Peyer's patch (tissue), 4 donors: ENCODE measurements at regions not wholly inside any gene's neighbourhood (a gene's known extent, or its start where the extent isn't known, plus 50 kb on each side); places are given as distances from the start of the nearest gene placed in this dataset.

ENCODE experiments used
- DNase-seq, 3 donors: peaks; one replicate each; pipeline ENCODE4 v3.0.0-alpha.2; 2017 to 2019
- H3K27ac ChIP-seq, 4 donors: fragments of 200-600 bp; sonication (generic); one replicate each; pipeline ENCODE4 v1.5.1; 2016 to 2019
- H3K27me3 ChIP-seq, 2 donors: fragments of 200-600 bp; sonication (generic); one replicate each; pipeline ENCODE4 v1.5.1; 2019
- H3K36me3 ChIP-seq, 3 donors: fragments of 200-600 bp; sonication (generic); one replicate each; pipeline ENCODE4 v1.5.1; 2016 to 2019
- H3K4me1 ChIP-seq, 4 donors: fragments of 200-600 bp; sonication (generic); one replicate each; pipeline ENCODE4 v1.5.1; 2016 to 2019
- H3K4me3 ChIP-seq, 4 donors: fragments of 200-600 bp; sonication (generic); 1 replicate in 3 of 4; 2 replicates in 1 of 4; pipeline ENCODE4 v1.5.1; 2016 to 2019; ENCODE audit warnings: mild to moderate bottlenecking in 1 of 4
- H3K9me3 ChIP-seq, 4 donors: fragments of 200-600 bp; sonication (generic); one replicate each; pipeline ENCODE4 v1.5.1; 2016 to 2019; ENCODE audit warnings: mild to moderate bottlenecking in 1 of 4
- POLR2A ChIP-seq, 2 donors: fragments of 450-650 bp; IDR thresholded peaks; one replicate each; pipeline ENCODE4 v1.5.1; 2017; ENCODE audit warnings: antibody characterized with exemption in 2 of 2, mild to moderate bottlenecking in 2 of 2, moderate library complexity in 2 of 2
- TF ChIP-seq, protein P1 (sequence below), 6 experiments: fragments of 450-650 bp in 4 of 6; fragments of 200-600 bp in 2 of 6; sonication (generic) in 1 of 6; IDR thresholded peaks; one replicate each; pipeline ENCODE4 v1.5.1; 2017 to 2019; ENCODE audit warnings: antibody characterized with exemption in 6 of 6, mild to moderate bottlenecking in 3 of 6, moderate library complexity in 1 of 6

DNA sequence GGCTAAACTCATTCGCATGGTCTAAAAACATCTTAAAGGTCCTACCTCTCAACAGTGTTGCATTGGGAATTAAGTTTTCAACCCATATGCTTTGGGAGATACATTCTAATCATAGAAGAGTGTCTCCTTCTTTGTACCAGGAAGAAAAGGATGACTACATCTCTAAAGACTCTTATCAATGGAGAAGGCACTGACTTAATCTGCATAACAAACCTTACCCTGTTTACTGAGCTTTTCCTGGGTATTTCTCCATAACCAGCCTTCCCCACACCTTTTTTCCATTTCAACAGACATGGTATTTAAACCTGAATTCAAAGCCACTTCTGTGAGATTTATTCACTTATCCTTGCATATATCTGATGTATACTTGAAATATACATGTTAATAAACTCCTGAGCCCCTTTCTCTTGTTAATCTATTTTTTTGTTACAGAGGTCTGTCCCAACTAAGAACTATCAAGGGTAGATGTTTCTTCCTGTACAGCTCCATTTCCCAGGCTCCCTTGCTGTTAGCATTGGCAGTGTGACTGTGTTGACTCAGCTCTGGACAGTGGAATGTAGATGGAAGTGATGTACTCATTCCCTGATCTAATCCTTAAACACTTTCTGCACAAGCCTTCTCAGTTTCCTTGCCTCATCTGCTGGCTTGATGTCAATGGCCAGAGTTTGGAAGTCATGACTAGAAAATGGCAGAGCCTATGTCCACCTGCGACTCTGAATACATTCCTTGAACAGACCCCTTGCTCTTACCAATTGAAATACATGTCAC is 148.9 kb upstream of the CPEB2 start:
- H3K27me3 ChIP-seq: no peaks in the 10 kb centered on the region
- no peak overlapping the region for H3K4me3 ChIP-seq
- DNase-seq: no peak
- TF ChIP-seq, protein P1, sequence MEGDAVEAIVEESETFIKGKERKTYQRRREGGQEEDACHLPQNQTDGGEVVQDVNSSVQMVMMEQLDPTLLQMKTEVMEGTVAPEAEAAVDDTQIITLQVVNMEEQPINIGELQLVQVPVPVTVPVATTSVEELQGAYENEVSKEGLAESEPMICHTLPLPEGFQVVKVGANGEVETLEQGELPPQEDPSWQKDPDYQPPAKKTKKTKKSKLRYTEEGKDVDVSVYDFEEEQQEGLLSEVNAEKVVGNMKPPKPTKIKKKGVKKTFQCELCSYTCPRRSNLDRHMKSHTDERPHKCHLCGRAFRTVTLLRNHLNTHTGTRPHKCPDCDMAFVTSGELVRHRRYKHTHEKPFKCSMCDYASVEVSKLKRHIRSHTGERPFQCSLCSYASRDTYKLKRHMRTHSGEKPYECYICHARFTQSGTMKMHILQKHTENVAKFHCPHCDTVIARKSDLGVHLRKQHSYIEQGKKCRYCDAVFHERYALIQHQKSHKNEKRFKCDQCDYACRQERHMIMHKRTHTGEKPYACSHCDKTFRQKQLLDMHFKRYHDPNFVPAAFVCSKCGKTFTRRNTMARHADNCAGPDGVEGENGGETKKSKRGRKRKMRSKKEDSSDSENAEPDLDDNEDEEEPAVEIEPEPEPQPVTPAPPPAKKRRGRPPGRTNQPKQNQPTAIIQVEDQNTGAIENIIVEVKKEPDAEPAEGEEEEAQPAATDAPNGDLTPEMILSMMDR (IDR thresholded peaks at IDR 0.05): no peak
- TF ChIP-seq POLR2A (IDR thresholded peaks at IDR 0.05): no peak
- no peak overlapping the region for H3K27ac ChIP-seq
- no peaks in the 10 kb centered on the region for H3K9me3 ChIP-seq
- H3K4me1 ChIP-seq: peaks cover 0 to 10% (median 0%) of the 10 kb centered on the region in 4 donors
- H3K36me3 ChIP-seq: no peaks in the 10 kb centered on the region

DNA sequence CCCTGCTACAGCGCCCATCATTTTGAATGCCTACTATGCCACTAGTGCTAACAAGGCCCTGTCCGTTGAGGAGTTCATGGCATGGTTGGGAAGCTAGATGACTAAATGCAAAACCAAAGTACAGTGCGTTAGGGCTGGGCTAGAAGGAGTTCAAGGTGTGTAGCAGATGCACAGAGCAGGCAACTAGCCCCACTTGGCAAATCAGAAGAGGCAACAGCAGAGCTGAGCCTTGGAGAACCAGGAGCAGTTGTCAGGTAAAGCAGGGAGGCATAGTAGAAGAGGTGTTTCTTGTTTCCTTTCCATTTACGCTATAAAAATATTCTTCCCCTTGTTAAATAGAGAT is 146.6 kb upstream of the CPEB2 start:
- DNase-seq: no peak
- Histone ChIP-seq H3K9me3 (no peaks in the 10 kb centered on the region), H3K27ac (no peak overlapping the region), H3K27me3 (no peaks in the 10 kb centered on the region), H3K4me1 (peaks cover 0 to 10% (median 0%) of the 10 kb centered on the region in 4 donors), H3K36me3 (no peaks in the 10 kb centered on the region), H3K4me3 (no peak overlapping the region)
- TF ChIP-seq, protein P1 (IDR thresholded peaks at IDR 0.05): no peak
- TF ChIP-seq POLR2A (IDR thresholded peaks at IDR 0.05): no peak

DNA sequence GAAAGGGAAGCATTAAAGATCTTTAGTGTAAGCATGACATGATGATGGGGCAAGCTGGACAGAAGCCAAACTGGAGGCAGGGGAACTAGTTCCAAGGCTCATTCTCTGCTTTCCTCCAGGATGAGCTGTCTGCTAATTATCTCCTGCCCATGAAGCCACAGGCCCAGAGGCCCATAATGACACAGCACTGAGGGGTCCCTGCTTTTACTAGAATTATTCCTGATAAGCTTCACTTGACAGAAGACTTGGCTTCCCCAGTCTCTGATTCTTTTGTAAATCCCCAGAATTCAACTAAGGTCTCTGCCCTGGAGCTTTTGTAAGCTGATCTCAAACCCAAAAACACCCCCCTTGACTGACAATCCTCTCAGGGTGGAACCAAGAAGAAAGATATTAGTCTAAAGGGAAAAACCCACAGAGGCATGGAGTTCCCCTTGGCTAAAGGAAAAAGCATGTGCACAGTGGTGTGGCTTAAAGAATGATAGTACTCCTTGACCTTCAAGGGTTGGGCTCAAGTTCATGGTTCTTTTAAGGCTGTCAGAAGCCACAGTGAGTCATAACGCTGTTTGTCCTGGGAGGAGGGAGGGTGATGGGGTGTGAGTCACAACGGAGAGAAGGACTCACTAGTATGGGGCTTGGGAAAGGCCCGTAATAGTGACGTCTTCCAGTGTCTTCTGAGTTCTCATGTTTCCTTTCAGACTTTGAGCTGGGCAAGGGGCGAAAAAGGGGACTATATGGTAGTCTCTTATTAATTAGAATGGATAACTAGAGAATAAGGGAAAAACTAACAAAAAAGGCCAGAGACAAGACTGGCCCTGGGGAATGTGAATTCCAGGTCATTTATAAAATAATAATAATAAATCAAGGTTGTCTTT is 146.0 kb upstream of the CPEB2 start:
- H3K4me1 ChIP-seq: peaks cover 0 to 10% (median 0%) of the 10 kb centered on the region in 4 donors
- H3K4me3 ChIP-seq: no peak overlapping the region
- DNase-seq: peak in 1 of 3 donors; percentile 67
- TF ChIP-seq, protein P1 (IDR thresholded peaks at IDR 0.05): no peak
- TF ChIP-seq POLR2A (IDR thresholded peaks at IDR 0.05): no peak
- H3K36me3 ChIP-seq: no peaks in the 10 kb centered on the region
- H3K27me3 ChIP-seq: no peaks in the 10 kb centered on the region
- no peaks in the 10 kb centered on the region for H3K9me3 ChIP-seq
- H3K27ac ChIP-seq: no peak overlapping the region

DNA sequence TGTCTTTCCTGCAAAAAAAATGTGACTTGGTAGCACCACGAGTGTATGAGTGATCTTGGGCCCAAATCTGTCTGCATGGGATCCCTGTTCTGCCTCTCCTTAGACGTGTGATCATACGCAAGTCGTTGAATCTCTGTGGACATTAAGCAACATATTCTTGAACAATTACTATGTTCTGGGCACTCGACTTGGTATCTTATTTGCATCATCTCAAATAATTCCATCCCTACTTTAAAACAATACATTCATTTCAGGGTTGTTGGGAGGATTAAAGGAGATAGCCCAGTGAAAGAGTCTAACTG is 145.4 kb upstream of the CPEB2 start:
- H3K4me3 ChIP-seq: no peak overlapping the region
- no peak for DNase-seq
- H3K27ac ChIP-seq: no peak overlapping the region
- H3K27me3 ChIP-seq: no peaks in the 10 kb centered on the region
- no peak for TF ChIP-seq POLR2A (IDR thresholded peaks at IDR 0.05)
- TF ChIP-seq, protein P1 (IDR thresholded peaks at IDR 0.05): no peak
- H3K36me3 ChIP-seq: no peaks in the 10 kb centered on the region
- peaks cover 0 to 10% (median 0%) of the 10 kb centered on the region in 4 donors for H3K4me1 ChIP-seq
- no peaks in the 10 kb centered on the region for H3K9me3 ChIP-seq

DNA sequence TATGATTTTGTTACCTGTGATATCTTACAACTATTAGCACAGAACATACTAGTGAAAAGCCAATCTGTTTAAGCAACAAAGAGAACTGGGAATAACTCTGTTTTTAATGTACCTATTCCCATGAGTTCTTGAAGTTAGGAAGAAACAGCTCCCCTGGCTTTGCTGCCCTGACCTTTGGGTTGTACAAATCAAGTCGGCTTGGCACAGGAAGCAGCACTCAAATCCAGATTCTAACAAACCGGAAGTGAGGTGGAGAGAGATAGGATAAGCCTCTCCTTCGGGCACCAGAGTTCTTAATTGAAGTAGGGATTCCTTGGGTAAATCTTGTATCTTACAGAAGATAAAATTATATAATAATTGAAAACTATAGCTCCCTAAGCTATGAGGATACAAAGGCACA is 144.8 kb upstream of the CPEB2 start:
- Histone ChIP-seq H3K27me3 (no peaks in the 10 kb centered on the region), H3K36me3 (no peaks in the 10 kb centered on the region), H3K4me1 (peaks cover 0 to 10% (median 0%) of the 10 kb centered on the region in 4 donors), H3K9me3 (no peaks in the 10 kb centered on the region), H3K27ac (no peak overlapping the region), H3K4me3 (no peak overlapping the region)
- no peak for DNase-seq
- TF ChIP-seq, protein P1 (IDR thresholded peaks at IDR 0.05): no peak
- no peak for TF ChIP-seq POLR2A (IDR thresholded peaks at IDR 0.05)
